ENCODE measurements at regions not wholly inside any gene's neighbourhood (a gene's known extent, or its start where the extent isn't known, plus 50 kb on each side); places are given as distances from the start of the nearest gene placed in this dataset.
"Not testable (repeated sequence)": the region's sequence is repeated elsewhere in the genome, so short reads cannot be mapped to it uniquely, and the experiment has no call there.

DNA sequence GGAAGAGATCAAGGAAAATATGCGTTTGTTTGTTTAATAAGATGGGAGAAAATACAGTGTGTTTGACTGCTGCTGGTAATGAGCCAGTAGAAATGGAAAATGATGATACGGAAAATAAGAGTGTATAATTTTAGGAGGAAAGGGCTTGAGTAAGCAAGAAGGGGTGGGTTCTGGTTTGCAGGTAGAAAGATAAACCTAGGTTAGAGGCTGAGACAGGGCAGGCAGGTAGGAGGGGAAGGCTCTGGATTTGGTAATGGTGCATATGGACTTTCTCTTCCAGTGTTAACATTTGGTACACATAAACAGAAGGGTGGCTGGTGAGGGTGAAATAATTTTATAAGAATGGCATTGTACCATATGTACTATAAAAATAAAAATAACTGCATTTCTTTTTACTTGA, 84.4 kb downstream of the SRGAP2 start:
- not testable (repeated sequence) for TF ChIP-seq ASH2L (IDR thresholded peaks at IDR 0.05; ENCODE audit: low read length); CTCF (IDR thresholded peaks at IDR 0.05; ENCODE audit: control extremely low read depth in 1 of 3, insufficient read depth in 1 of 3, low read depth in 1 of 3, low read length in 3 of 3); EZH2 (IDR thresholded peaks at IDR 0.05; ENCODE audit: low read depth, low read length, severe bottlenecking); POLR2AphosphoS5 (IDR thresholded peaks at IDR 0.05; ENCODE audit: low read depth, low read length); SAP30 (IDR thresholded peaks at IDR 0.05; ENCODE audit: insufficient read depth, insufficient replicate concordance, low read length); EP300 (IDR thresholded peaks at IDR 0.05; ENCODE audit: borderline replicate concordance in 1 of 2, low read depth in 2 of 2, low read length in 2 of 2); TAF7 (optimal IDR thresholded peaks at IDR 0.05; ENCODE audit: borderline replicate concordance, low read depth, low read length); POLR2A (IDR thresholded peaks at IDR 0.05; ENCODE audit: control extremely low read depth in 1 of 2, low read depth in 2 of 2, low read length in 2 of 2); CBX5 (IDR thresholded peaks at IDR 0.05; ENCODE audit: low read depth, low read length); JUND (IDR thresholded peaks at IDR 0.05; ENCODE audit: low read length); CEBPB (IDR thresholded peaks at IDR 0.05; ENCODE audit: low read depth, low read length); SP2 (IDR thresholded peaks at IDR 0.05; ENCODE audit: low read length); JUN (IDR thresholded peaks at IDR 0.05; ENCODE audit: low read depth, low read length)

All from H1 (cell line).